ENCODE measurements at regions not wholly inside any gene's neighbourhood (a gene's known extent, or its start where the extent isn't known, plus 50 kb on each side); places are given as distances from the start of the nearest gene placed in this dataset.

DNA sequence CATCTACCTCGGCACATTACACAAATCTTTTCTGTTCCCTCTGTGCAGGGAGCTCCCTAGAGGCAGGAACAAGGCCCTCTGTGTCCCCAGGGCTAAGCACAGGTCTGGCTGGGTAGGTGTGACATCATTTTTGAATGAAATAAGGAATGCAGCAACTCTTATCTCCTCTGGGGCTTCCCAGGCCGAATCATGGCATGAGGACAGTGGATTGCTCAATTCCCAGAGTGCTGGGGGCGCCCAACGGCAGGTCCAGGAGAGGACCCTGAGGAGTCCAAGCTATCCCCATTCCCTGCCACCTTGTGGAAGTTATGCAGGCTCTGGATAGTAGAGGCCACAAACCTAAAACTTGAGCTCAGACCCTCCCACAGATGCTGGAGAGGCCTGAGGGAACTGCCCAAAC is 158.0 kb upstream of the RAB6C start:
- Histone ChIP-seq H3K27me3 (no peaks in the 10 kb centered on the region), H3K9me3 (no peaks in the 10 kb centered on the region), H3K36me3 (no peaks in the 10 kb centered on the region), H3K4me3 (ENCODE audit: low read depth in 1 of 2, low read length in 1 of 2) (no peak overlapping the region), H3K4me1 (ENCODE audit: control insufficient read depth in 1 of 2, insufficient read depth in 1 of 2, low read depth in 1 of 2, low read length in 1 of 2) (no peaks in the 10 kb centered on the region), H3K27ac (no peak overlapping the region)
- TF ChIP-seq, protein P1, sequence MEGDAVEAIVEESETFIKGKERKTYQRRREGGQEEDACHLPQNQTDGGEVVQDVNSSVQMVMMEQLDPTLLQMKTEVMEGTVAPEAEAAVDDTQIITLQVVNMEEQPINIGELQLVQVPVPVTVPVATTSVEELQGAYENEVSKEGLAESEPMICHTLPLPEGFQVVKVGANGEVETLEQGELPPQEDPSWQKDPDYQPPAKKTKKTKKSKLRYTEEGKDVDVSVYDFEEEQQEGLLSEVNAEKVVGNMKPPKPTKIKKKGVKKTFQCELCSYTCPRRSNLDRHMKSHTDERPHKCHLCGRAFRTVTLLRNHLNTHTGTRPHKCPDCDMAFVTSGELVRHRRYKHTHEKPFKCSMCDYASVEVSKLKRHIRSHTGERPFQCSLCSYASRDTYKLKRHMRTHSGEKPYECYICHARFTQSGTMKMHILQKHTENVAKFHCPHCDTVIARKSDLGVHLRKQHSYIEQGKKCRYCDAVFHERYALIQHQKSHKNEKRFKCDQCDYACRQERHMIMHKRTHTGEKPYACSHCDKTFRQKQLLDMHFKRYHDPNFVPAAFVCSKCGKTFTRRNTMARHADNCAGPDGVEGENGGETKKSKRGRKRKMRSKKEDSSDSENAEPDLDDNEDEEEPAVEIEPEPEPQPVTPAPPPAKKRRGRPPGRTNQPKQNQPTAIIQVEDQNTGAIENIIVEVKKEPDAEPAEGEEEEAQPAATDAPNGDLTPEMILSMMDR (IDR thresholded peaks at IDR 0.05) = no peak

DNA sequence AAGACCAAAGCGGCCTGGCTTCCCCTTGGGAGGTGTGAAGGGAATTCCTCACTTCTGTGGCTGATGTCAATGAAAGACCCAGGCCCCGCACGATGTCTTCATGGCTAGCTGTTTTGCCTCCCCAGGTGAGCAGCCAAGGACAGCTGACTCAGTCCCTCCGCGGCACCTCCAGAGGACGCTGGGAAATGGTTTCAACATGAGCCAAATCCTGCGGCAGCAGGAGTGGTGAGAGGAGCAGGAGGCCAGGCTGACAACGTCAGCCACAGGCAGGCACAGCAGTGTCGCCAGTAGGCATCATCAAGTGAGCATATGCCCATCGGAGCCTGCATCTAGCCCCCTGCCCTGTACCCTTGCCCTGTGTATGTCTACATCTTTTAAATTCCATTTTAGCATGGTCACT is 156.4 kb upstream of the RAB6C start:
- Histone ChIP-seq H3K4me3 (ENCODE audit: low read depth in 1 of 2, low read length in 1 of 2) (no peak overlapping the region), H3K4me1 (ENCODE audit: control insufficient read depth in 1 of 2, insufficient read depth in 1 of 2, low read depth in 1 of 2, low read length in 1 of 2) (no peaks in the 10 kb centered on the region), H3K36me3 (no peaks in the 10 kb centered on the region), H3K27ac (no peak overlapping the region), H3K9me3 (no peaks in the 10 kb centered on the region), H3K27me3 (no peaks in the 10 kb centered on the region)
- TF ChIP-seq, protein P1 (IDR thresholded peaks at IDR 0.05) = no peak

DNA sequence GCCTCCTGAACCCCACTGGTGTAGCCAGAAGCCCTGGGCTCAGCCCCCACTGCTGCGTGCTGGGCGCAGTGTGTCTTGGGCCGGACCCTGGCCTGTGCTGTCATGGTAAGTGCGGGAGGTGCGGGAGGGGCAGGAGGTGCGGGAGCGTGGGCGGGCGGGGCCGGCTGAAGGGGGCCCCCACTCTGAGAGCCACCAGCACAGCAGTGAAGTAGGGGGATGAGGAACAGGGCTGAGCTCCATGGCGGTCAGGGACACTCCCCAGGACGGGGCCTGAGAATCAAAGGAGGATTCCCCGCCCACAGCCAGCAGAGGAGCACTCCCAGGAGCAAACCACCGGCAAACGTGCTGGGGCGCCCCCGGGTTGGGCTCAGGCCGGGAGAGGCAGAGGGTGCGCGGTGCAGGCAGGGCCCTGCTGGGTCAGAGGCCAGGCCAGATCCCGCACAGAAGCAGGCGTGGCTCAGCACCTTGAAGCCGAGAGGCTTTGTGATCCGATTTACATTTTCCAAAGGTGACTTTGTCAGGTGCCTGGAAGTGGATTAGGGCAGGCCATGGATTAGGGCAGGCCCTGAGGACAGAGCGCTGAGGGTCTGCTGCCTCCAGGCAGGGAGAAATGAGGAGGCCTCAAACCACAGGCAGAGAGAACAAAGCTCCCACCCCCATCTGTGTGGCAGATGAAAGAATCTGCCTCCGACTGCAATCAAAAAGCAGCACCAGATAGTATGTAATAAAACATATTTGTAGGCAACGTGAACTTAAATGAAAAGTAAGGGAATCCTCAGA is 152.0 kb upstream of the RAB6C start:
- Histone ChIP-seq H3K4me1 (ENCODE audit: control insufficient read depth in 1 of 2, insufficient read depth in 1 of 2, low read depth in 1 of 2, low read length in 1 of 2) (no peaks in the 10 kb centered on the region), H3K36me3 (no peaks in the 10 kb centered on the region), H3K4me3 (ENCODE audit: low read depth in 1 of 2, low read length in 1 of 2) (no peak overlapping the region), H3K27ac (no peak overlapping the region), H3K27me3 (no peaks in the 10 kb centered on the region), H3K9me3 (no peaks in the 10 kb centered on the region)
- TF ChIP-seq, protein P1 (IDR thresholded peaks at IDR 0.05) = no peak

DNA sequence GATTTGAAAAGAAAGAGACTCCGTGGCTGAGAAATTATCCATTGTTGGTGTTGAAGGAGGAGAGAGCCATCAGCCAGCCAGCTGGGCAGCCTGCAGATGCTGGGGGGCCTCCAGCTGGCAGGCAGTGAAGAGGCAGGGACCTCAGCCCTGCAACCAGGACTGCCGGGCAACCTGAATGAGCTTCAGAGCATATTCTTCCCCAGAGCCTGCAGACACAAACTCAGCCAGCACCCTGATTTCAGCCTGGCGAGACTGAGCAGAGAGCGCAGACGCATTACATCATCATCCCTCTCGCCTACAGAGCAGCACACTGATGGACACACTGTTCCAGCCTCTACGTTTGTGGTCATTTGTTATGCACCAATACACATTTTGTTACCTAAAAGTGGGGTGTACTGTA is 150.7 kb upstream of the RAB6C start:
- TF ChIP-seq, protein P1 (IDR thresholded peaks at IDR 0.05) = no peak
- H3K9me3 ChIP-seq = no peaks in the 10 kb centered on the region
- H3K27ac ChIP-seq = no peak overlapping the region
- H3K4me1 ChIP-seq (ENCODE audit: control insufficient read depth in 1 of 2, insufficient read depth in 1 of 2, low read depth in 1 of 2, low read length in 1 of 2) = no peaks in the 10 kb centered on the region
- H3K36me3 ChIP-seq = no peaks in the 10 kb centered on the region
- no peak overlapping the region for H3K4me3 ChIP-seq (ENCODE audit: low read depth in 1 of 2, low read length in 1 of 2)
- no peaks in the 10 kb centered on the region for H3K27me3 ChIP-seq

DNA sequence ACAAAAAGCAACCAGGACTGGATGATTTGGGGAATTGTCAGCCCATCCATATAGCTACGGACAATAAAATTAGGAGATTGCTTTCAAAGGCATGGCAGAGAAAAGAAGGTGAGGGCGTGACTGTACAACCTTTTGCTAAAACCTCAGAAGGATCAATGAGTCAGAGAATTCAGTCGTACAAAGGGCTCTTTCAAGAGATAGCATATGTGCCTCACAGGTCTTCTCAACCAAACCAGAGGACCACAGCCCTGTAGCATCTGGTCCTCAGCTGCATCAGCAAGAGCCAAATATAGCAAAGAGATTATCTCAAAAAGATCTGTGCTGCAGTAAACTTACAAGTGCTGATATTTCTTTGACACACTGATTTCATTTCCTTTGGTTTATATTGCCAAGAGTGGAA is 149.9 kb upstream of the RAB6C start:
- Histone ChIP-seq H3K4me1 (ENCODE audit: control insufficient read depth in 1 of 2, insufficient read depth in 1 of 2, low read depth in 1 of 2, low read length in 1 of 2) (no peaks in the 10 kb centered on the region), H3K27me3 (no peaks in the 10 kb centered on the region), H3K36me3 (no peaks in the 10 kb centered on the region), H3K4me3 (ENCODE audit: low read depth in 1 of 2, low read length in 1 of 2) (no peak overlapping the region), H3K9me3 (no peaks in the 10 kb centered on the region), H3K27ac (no peak overlapping the region)
- TF ChIP-seq, protein P1 (IDR thresholded peaks at IDR 0.05) = no peak
